ENCODE measurements at regions not wholly inside any gene's neighbourhood (a gene's known extent, or its start where the extent isn't known, plus 50 kb on each side); places are given as distances from the start of the nearest gene placed in this dataset.

DNA sequence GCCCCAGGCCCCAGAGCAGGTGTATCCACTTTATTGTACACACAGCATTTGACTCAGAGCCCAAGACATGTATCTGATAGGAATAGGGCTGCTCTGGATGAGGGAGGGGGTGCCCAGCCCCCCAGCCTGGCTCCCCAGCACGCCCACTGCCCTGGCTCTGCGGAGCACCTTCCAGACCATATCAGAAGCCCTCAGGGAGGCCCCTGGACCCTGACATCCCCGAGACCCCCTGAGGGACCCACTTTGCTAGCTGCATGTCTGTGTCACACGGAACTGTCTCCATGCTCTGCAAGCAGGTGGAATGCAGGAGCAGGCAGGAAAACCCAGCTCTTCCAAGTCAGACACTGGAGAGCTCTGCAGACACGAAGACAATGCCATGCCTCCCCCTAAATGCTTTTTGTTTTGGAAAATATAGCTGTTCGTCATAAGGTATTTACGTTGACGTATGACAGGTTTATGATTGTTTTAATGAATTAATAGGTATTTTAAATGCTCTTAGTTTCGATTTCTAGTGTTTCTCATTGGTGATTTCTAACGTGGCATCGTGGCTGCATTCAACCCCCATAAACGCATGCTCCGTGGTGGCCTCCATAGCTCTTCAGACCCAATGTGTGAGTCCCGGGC is 92.8 kb upstream of the INSIG1 start:
- no peak for DNase-seq (ENCODE audit: low read depth)
- no peak overlapping the region for H3K4me3 ChIP-seq (ENCODE audit: low read depth, low read length)
- TF ChIP-seq, protein P1, sequence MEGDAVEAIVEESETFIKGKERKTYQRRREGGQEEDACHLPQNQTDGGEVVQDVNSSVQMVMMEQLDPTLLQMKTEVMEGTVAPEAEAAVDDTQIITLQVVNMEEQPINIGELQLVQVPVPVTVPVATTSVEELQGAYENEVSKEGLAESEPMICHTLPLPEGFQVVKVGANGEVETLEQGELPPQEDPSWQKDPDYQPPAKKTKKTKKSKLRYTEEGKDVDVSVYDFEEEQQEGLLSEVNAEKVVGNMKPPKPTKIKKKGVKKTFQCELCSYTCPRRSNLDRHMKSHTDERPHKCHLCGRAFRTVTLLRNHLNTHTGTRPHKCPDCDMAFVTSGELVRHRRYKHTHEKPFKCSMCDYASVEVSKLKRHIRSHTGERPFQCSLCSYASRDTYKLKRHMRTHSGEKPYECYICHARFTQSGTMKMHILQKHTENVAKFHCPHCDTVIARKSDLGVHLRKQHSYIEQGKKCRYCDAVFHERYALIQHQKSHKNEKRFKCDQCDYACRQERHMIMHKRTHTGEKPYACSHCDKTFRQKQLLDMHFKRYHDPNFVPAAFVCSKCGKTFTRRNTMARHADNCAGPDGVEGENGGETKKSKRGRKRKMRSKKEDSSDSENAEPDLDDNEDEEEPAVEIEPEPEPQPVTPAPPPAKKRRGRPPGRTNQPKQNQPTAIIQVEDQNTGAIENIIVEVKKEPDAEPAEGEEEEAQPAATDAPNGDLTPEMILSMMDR (IDR thresholded peaks at IDR 0.05; ENCODE audit: insufficient read depth, low read length), result no peak

DNA sequence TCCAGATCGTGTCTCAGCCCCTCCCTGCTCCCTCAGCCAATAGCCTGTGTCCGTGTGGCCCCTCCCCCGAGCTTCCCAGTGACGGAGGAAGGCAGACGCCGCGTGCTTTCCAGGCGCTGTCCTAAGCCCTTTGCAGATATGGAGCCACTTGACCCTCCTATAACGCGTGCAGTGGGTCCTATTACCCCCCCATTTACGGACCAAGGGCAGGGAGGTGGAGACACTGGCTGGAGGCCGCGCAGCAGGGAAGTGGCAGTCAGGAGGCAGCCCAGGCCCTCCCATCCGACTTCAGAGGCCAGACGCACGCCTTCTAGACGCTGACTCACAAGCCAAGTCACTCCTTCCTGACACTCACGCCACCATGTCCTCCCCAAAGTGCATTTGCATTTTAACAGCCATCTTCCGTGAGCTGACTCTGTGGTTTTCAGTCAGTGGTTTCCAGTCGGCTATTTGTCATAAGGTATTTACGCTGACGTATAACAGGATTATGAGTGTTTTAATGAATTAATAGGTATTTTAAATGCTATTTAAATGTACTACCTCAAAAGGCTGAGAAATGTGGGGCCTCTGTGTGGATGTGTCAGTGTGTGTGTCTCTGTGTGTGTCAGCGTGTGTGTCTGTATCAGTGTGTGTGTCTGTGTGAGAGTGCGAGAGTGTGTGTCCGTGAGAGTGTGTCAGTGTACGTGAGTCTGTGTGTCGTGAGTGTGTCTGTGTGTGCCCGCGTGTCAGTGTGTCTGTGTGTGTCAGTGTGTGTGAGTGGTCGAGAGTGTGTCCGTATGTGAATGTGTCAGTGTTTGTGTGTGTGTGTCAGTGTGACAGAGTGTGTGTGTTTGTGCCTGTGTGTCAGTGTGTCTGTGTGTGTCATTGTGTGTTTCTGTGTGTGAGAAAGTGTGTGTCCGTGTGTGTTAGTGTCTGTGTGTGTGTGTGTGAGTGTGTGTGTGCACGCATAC is 92.0 kb upstream of the INSIG1 start:
- TF ChIP-seq, protein P1 (IDR thresholded peaks at IDR 0.05; ENCODE audit: insufficient read depth, low read length), result no peak
- DNase-seq (ENCODE audit: low read depth), result peak; percentile 97
- peak overlapping the region; percentile 75 for H3K4me3 ChIP-seq (ENCODE audit: low read depth, low read length)

DNA sequence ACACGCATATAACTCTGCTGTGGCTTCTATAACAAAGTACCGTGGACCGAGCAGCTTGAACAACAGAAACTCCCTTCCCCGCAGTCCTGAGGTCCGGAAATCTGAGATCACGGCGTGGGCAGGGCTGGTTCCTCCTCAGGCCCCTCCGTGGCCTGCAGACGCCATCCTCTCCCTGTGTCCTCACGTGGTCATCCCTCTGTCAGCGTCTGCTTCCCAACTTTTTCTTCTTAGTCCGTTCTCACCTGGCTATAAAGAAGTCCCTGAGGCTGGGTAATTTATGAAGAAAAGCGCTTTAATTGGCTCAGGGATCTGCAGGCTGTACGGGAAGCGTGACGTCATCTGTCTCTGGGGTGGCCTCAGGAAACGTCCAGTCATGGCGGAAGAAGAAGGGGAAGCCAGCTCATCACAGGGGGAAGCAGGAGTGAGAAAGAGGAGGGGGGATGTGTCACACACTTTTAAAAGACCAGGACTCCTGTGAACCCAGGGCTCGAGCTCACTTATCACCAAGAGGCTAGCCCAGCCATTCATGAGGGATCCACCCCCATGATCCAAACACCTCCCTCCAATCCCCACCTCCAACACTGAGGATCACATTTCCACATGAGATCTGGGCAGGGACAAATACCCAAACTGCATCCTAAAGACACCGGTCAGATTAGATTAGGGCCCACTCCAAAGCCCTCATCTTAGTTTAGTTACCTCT is 91.2 kb upstream of the INSIG1 start:
- peak overlapping the region; percentile 75 for H3K4me3 ChIP-seq (ENCODE audit: low read depth, low read length)
- TF ChIP-seq, protein P1 (IDR thresholded peaks at IDR 0.05; ENCODE audit: insufficient read depth, low read length), result no peak
- peak; percentile 94 for DNase-seq (ENCODE audit: low read depth)

GRCh38 chr7:155207326-155208002 is 90.2 kb upstream of the INSIG1 start:
- no peak overlapping the region for H3K4me3 ChIP-seq (ENCODE audit: low read depth, low read length)
- no peak for DNase-seq (ENCODE audit: low read depth)
- TF ChIP-seq, protein P1 (IDR thresholded peaks at IDR 0.05; ENCODE audit: insufficient read depth, low read length), result no peak

DNA sequence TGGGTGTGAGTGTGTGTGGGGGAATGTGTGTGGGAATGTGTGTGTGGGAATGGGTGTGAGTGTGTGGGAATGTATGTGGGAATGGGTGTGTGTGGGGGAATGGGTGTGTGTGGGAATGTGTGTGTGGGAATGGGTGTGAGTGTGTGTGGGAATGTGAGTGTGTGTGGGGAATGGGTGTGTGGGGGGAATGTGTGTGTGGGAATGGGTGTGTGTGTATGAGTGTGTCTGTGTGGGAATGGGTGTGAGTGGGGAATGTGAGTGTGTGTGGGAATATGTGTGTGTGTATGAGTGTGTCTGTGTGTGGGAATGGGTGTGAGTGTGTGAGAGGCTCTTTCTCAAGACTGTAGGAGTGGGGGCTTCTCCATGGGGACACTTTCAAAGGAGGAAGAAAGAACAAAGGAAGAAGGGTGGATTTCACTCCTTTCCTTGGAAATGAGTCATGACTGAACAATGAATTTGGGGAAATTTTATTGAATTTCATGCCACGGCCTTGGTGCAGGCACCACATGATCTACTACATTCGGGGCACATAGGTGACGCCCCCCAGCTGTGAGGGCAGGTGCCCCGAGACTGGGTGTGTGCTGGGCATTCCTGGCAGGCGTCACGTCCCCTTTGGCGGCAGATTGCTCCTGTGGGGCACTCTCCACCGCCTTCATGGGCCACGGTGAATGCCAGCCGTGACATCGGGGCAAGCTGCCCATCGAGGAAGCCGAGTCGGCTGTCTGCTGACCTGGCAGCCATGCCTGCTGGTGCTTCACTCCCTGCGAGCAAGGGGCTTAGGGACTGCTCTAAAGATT is 88.8 kb upstream of the INSIG1 start:
- TF ChIP-seq, protein P1 (IDR thresholded peaks at IDR 0.05; ENCODE audit: insufficient read depth, low read length), result no peak
- peak; percentile 66 for DNase-seq (ENCODE audit: low read depth)
- no peak overlapping the region for H3K4me3 ChIP-seq (ENCODE audit: low read depth, low read length)
